ENCODE measurements at regions not wholly inside any gene's neighbourhood (a gene's known extent, or its start where the extent isn't known, plus 50 kb on each side); places are given as distances from the start of the nearest gene placed in this dataset.

GRCh38 chr18:7349181-7349837, 118.4 kb downstream of the LRRC30 start:
- DNase-seq (ENCODE audit: low read depth), result no peak

GRCh38 chr18:7358989-7359726, 128.3 kb downstream of the LRRC30 start:
- no peak for DNase-seq (ENCODE audit: low read depth)

- no peak for DNase-seq (ENCODE audit: low read depth)
Measured at GRCh38 chr18:7360606-7361170, 129.8 kb downstream of the LRRC30 start.

- no peak for DNase-seq (ENCODE audit: low read depth)
Measured at GRCh38 chr18:7363338-7363737, 132.4 kb downstream of the LRRC30 start.

DNA sequence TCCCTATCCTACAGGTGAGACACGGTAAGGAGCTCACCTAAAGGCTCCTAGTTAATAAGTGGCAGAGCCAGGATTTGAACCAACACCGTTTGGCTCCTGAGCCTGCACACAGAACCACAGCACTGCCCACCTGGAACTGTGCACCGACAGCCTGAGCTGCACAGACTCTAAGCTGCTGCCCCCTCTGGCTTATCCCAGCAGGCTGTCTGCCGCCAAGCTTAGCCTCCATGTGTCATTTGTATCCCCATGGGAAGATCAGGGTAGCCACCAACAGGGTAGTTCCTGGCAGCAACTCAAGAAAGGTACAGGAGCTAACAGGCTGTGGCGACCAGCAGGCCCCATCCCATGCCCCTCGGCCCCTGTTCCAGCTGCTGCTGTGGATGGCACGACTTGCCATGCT, 135.7 kb downstream of the LRRC30 start:
- DNase-seq (ENCODE audit: low read depth), result no peak

- DNase-seq (ENCODE audit: low read depth), result no peak
Measured at GRCh38 chr18:7367336-7367735, 136.4 kb downstream of the LRRC30 start.

GRCh38 chr18:7369006-7369405, 138.1 kb downstream of the LRRC30 start:
- no peak for DNase-seq (ENCODE audit: low read depth)

DNA sequence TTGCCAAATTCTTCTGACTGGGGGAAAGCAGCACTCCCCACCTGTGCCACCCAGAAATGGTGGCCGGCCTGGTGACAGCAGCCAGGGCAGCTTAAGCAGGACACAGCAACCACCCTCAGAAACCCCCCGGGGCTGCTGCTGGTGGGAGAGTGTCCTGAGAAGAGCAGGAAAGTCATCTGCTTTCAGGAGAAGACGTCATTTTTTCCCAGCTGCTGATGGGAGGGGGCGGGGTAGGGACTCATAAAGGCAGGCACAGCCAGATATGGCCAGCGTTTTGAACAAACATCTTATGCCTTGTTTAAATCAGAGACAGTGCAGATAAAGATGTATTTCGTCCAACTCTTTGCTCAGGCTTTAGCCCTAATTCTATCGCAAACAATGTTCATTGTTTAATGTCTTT, 139.5 kb downstream of the LRRC30 start:
- no peak for DNase-seq (ENCODE audit: low read depth)

GRCh38 chr18:7370802-7371201, 139.9 kb downstream of the LRRC30 start:
- no peak for DNase-seq (ENCODE audit: low read depth)

DNA sequence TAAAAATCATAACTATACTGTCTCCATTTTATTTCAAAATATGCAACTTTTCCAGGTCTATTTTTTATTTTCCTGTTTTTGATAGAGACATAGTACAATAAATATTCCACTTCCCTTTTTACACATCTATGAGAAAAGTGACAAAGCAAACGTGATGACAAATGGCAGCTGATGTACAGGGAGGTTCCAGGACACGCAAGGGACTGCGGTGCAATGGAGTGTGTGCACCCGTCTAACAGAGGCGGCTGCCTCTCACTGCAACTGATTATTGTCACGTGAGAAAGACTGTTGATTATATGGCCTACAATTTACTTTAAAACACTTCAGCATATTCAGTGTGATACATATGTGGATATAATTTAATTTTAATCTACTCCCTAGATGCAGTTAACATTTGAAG, 142.6 kb downstream of the LRRC30 start:
- DNase-seq (ENCODE audit: low read depth), result no peak

DNA sequence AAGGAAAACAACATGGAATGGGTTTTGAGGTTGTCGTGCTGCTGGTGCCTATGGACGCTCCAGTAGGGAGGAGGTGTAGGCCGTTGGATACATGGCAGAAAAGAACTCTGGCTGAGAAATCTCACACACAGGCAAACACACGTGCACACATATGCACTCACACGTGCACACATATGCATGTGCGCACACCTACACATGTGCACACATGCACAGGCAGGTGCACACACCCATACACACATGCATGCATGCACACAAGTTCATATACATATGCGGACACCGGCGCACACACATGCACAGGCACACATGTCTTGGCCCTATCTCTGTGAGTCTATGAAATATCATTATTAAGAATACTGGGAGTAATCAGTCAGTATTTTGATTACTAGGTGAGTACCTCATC, 150.4 kb downstream of the LRRC30 start:
- DNase-seq (ENCODE audit: low read depth), result no peak

DNA sequence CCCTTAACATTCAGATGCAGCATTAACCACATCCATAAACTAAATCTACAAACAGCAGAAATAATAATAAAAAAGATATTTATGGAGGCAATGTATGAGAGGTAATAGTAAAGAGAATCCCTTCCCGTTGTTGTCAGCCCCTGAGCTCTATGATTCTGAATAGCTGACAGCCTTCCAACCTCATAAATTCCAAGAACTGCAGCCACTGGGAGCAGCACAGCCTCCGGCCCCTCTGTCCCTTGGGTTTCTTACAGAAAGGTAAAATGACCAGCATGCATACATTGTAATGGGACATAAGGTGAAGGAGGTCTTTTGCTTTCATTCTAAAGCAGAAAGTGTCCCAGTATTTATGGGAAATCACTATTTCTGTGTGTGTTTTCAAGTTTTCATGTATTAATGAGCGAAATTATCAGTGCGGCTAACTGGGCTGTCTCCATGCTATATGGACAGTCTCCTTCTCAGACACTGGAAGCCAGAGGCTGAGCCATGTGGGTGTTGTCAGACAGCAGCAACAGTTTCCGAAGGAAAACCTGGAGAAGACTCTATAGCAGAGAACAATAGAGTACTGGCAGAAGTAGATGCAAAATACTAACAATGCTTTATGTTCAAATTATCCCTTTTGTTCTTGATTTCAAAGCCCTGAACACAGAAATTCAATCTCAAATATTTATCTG, 151.6 kb downstream of the LRRC30 start:
- DNase-seq (ENCODE audit: low read depth), result no peak

DNA sequence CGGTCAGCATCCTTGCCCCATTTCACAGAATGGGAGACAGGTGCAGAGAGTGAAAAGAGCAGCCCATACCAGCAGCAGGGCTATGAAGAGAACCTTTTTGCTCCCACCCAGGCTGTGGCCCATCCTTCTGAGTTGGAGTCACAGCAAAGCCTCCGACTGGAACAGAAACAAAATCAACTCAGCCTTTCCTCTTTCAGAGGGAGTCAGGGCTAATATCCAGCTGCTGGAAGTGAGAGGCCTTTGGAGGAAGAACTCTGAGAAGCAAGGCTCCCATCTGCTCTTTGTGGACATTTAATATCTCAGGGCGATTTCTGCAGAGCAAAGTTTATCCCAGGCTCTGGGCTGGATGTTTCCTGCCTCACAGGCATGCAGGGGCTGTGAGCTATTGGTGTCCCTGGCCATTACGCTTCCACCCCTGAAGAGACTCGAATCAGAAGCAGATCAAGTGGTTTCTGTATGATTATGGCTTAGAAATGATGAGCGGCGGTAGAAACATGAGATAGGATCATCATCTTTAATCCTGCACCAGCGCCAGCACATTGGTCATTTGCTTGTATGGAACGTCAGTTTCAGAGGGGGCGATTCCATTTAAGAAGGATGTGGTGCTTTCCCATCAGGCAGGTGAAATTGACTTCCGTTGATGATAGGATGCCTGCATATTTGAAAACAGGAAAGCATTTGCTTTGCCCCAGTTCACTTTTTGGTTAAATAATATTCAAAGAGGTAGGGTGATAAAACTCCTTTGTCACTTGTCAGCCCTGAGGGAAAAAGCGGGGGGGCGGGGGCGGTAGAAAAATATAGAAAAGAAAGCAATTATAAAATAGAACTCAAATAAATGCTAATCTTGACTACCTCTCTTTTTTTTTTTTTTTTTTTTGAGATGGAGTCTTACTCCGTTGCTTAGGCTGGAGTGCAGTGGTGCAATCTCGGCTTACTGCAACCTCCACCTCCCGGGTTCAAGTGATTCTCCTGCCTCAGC, 152.4 kb downstream of the LRRC30 start:
- DNase-seq (ENCODE audit: low read depth), result no peak

GRCh38 chr18:7388741-7389140, 157.9 kb downstream of the LRRC30 start:
- no peak for DNase-seq (ENCODE audit: low read depth)

GRCh38 chr18:7390731-7391492, 160.0 kb downstream of the LRRC30 start:
- no peak for DNase-seq (ENCODE audit: low read depth)

GRCh38 chr18:7393080-7393479, 162.2 kb downstream of the LRRC30 start:
- no peak for DNase-seq (ENCODE audit: low read depth)

GRCh38 chr18:7394050-7394659, 163.3 kb downstream of the LRRC30 start:
- no peak for DNase-seq (ENCODE audit: low read depth)

DNA sequence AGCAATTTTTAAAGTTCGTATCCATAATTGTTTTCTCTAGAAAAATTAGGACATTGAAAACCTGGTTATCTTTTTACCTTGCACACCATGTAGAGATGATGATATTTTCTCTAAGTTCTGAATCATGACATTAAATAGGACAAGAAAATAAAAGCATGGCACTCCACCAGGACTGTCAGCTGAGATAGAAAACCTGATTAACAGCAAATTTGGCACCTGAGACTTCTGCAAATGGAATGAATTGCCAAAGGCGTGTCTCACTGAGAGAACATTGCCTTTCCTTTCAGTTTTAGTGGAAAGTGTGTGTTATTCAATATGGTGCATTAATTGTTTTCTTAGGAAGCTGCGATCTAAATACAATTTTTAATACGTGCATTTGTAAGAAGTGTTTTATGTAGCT, 164.7 kb downstream of the LRRC30 start:
- DNase-seq (ENCODE audit: low read depth), result no peak

DNA sequence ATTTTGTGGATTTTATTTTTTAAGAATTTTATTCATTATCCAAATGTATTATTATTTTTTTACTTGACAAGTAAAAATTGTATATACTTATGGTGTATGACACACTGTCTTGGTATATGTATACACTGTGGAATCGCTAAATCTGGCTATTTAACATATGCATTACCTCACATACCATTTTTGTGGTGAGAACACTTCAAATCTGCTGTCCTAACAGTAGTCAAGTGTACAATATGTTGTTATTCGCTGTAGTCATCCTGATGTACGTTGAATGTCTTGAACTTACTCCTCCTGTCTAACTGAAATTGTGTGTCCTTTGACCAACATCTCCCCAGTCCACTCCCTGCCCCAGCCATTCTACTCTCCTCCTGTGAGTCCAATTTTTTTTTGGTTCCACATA, 153.2 kb upstream of the PTPRM start:
- DNase-seq (ENCODE audit: low read depth), result no peak

DNA sequence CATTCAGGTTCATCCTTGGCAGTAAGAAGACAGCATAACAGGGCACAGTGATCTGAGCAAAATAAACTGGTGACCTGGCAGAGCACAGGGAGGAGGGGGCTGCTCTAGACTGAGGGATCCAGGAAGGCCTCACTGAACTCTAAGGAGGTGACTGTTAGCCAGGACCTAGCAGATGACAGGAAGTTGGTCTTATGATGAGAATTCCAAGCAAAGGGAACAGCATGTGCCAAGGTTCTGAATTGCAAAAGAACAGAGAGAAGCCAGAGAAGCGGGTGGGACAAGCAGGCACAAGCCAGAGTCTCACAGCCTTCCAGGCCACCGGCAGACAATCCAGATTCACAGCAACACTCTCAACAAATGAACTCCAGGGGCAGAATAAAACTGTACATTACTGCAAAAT, 152.7 kb upstream of the PTPRM start:
- DNase-seq (ENCODE audit: low read depth), result no peak
